Thoracic aorta (tissue), 2 donors: ENCODE measurements at regions not wholly inside any gene's neighbourhood (a gene's known extent, or its start where the extent isn't known, plus 50 kb on each side); places are given as distances from the start of the nearest gene placed in this dataset.

Experiments used
- ATAC-seq: fragments of 150-250 bp; one replicate; pipeline ENCODE4 v1.8.0; 2017; ENCODE audit warnings: low read depth; ENCODE audit not compliant: insufficient number of reproducible peaks, low FRiP score
- DNase-seq: peaks from one replicate; pipeline ENCODE4 v3.0.0-alpha.2; 2020; ENCODE audit warnings: low spot score
- H3K27ac ChIP-seq, 2 donors: fragments of 200-600 bp; sonication (generic); 1 replicate in 1 of 2; 2 replicates in 1 of 2; pipeline ENCODE4 v1.5.1; 2016; ENCODE audit warnings: mild to moderate bottlenecking in 2 of 2, moderate library complexity in 2 of 2
- H3K27me3 ChIP-seq: fragments of 200-600 bp; sonication (generic); replicated peaks from 2 replicates; pipeline ENCODE4 v1.6.0; 2016; ENCODE audit warnings: mild to moderate bottlenecking; ENCODE audit not compliant: insufficient read depth
- H3K36me3 ChIP-seq: fragments of 200-600 bp; sonication (generic); one replicate; pipeline ENCODE4 v1.5.1; 2016
- H3K4me1 ChIP-seq, 2 donors: fragments of 200-600 bp; sonication (generic); 1 replicate in 1 of 2; 2 replicates in 1 of 2; pipeline versions ENCODE4 v1.5.1 to v1.6.0; 2016; ENCODE audit warnings: low read depth in 2 of 2, mild to moderate bottlenecking in 1 of 2; ENCODE audit not compliant: control insufficient read depth in 1 of 2
- H3K4me3 ChIP-seq: fragments of 200-600 bp; sonication (generic); 2 replicates; pipeline ENCODE4 v1.5.1; 2016; ENCODE audit warnings: mild to moderate bottlenecking
- H3K9me3 ChIP-seq: fragments of 200-600 bp; sonication (generic); 2 replicates; pipeline ENCODE4 v1.5.1; 2016
- TF ChIP-seq, protein P1 (sequence below): fragments of 200-600 bp; sonication (generic); IDR thresholded peaks from one replicate; pipeline ENCODE4 v1.5.1; 2019; ENCODE audit warnings: antibody characterized with exemption

GRCh38 chr17:62913991-62914570, 52.0 kb upstream of the TANC2 start:
- Histone ChIP-seq H3K27ac (no peak overlapping the region), H3K36me3 (no peaks in the 10 kb centered on the region)
- ATAC-seq = no peak

DNA sequence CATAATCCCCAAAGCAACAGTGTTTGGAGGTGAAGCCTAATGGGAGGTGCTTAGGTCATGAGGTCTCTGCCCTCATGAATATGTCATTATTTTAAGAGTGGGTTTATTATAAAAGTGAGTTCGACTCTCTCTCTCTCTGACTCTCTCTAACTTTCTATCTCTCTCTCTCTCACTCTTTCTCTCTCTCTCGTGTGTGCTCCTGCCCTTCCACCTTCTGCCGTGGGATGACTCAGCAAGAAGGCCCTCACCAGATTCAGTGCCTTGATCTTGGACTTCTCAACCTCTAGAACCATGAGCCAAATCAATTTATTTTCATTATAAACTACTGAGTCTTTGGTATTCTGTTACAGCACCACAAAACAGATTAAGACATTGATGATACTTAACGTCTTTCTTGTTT, 53.7 kb upstream of the TANC2 start:
- H3K27ac ChIP-seq = no peak overlapping the region
- no peaks in the 10 kb centered on the region for H3K36me3 ChIP-seq
- H3K27me3 ChIP-seq = no peaks in the 10 kb centered on the region
- TF ChIP-seq, protein P1, sequence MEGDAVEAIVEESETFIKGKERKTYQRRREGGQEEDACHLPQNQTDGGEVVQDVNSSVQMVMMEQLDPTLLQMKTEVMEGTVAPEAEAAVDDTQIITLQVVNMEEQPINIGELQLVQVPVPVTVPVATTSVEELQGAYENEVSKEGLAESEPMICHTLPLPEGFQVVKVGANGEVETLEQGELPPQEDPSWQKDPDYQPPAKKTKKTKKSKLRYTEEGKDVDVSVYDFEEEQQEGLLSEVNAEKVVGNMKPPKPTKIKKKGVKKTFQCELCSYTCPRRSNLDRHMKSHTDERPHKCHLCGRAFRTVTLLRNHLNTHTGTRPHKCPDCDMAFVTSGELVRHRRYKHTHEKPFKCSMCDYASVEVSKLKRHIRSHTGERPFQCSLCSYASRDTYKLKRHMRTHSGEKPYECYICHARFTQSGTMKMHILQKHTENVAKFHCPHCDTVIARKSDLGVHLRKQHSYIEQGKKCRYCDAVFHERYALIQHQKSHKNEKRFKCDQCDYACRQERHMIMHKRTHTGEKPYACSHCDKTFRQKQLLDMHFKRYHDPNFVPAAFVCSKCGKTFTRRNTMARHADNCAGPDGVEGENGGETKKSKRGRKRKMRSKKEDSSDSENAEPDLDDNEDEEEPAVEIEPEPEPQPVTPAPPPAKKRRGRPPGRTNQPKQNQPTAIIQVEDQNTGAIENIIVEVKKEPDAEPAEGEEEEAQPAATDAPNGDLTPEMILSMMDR = no peak
- DNase-seq (no peak), ATAC-seq (no peak)
- H3K4me3 ChIP-seq = no peak overlapping the region
- no peaks in the 10 kb centered on the region for H3K9me3 ChIP-seq
- H3K4me1 ChIP-seq = peaks cover 0 to 3% of the 10 kb centered on the region in 2 donors

More at GRCh38 chr17:62913991-62914570, 52.0 kb upstream of the TANC2 start:
- Histone ChIP-seq H3K4me1 (peaks cover 0 to 3% of the 10 kb centered on the region in 2 donors), H3K9me3 (no peaks in the 10 kb centered on the region), H3K4me3 (no peak overlapping the region), H3K27me3 (no peaks in the 10 kb centered on the region)
- TF ChIP-seq, protein P1 = no peak
- DNase-seq = no peak

- Histone ChIP-seq H3K36me3 (no peaks in the 10 kb centered on the region), H3K4me3 (no peak overlapping the region), H3K9me3 (no peaks in the 10 kb centered on the region), H3K4me1 (no peaks in the 10 kb centered on the region), H3K27ac (no peak overlapping the region), H3K27me3 (no peaks in the 10 kb centered on the region)
- DNase-seq = no peak
- TF ChIP-seq, protein P1 = no peak
- ATAC-seq = no peak
Measured at GRCh38 chr17:62911114-62911513, 54.9 kb upstream of the TANC2 start.

GRCh38 chr17:62910277-62910676, 55.8 kb upstream of the TANC2 start:
- Histone ChIP-seq H3K27me3 (no peaks in the 10 kb centered on the region), H3K27ac (no peak overlapping the region), H3K4me1 (no peaks in the 10 kb centered on the region), H3K4me3 (no peak overlapping the region), H3K9me3 (no peaks in the 10 kb centered on the region), H3K36me3 (no peaks in the 10 kb centered on the region)
- TF ChIP-seq, protein P1 = no peak
- DNase-seq = no peak
- no peak for ATAC-seq

DNA sequence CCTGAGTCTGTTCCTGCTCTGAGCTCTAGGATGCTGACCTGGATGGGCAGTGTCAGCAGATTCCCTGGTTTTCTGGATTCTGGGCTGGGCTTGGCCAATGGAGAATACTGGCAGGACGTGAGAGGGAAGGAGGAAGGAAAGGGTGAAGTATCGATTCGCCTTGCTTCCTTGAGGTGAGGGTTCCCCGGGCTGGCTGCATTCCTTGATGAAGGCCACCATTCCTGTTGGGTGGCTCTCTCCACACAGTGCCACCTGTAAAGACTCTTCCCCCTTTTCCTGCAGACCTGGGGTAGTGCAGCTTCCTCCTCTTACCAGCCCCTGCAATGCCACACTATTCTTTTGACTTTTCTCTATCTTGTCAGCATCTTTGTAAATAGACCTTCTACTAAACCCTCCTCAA, 58.1 kb upstream of the TANC2 start:
- H3K36me3 ChIP-seq = no peaks in the 10 kb centered on the region
- DNase-seq = no peak
- no peak for ATAC-seq
- no peaks in the 10 kb centered on the region for H3K9me3 ChIP-seq
- no peak overlapping the region for H3K4me3 ChIP-seq
- TF ChIP-seq, protein P1 = no peak
- H3K4me1 ChIP-seq = no peaks in the 10 kb centered on the region
- no peaks in the 10 kb centered on the region for H3K27me3 ChIP-seq
- no peak overlapping the region for H3K27ac ChIP-seq
